ENCODE measurements at regions not wholly inside any gene's neighbourhood (a gene's known extent, or its start where the extent isn't known, plus 50 kb on each side); places are given as distances from the start of the nearest gene placed in this dataset.
"Not testable (repeated sequence)": the region's sequence is repeated elsewhere in the genome, so short reads cannot be mapped to it uniquely, and the experiment has no call there.

DNA sequence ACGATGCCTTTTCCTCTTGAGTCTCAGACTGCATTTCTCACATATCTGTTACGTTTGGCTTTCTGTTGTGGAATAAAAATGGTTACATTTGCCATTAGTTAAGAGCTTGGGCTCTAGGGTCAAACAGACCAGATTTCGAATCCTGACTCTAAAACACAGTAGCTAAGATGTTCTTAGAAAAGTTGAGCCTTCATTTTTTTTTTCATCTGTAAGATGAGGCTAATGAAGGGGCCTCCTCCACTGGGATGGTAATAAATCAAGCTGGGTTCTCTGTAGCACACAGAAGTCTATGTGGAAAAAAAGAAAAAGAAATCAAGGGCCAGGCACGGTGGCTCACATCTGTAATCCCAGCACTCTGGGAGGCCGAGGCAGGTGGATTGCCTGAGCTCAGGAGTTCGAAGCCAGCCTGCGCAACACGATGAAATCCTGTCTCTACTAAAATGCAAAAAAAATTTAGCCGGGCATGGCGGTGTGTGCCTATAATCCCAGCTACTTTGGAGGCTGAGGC lies 49.9 kb upstream of the CAPRIN1 start:
- no peak for DNase-seq

DNA sequence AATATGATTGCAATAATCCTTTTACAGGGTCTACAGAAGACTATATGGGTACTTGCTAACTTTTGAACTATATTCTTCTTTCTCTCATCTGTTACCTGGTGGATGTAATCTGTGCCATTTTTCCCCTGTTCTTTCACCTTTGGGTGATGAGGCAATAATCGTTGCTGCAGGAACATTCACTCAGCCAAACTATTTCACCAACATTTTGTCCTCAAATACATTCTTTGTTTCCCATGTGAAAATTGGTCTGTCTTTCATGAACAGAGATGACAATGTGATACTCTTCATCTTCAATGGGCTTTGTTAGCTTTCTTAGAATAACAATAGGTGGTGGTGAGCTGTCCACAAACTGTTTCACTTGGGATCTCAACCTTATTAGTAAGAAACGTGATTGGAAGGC lies 52.1 kb upstream of the CAPRIN1 start:
- DNase-seq = no peak

DNA sequence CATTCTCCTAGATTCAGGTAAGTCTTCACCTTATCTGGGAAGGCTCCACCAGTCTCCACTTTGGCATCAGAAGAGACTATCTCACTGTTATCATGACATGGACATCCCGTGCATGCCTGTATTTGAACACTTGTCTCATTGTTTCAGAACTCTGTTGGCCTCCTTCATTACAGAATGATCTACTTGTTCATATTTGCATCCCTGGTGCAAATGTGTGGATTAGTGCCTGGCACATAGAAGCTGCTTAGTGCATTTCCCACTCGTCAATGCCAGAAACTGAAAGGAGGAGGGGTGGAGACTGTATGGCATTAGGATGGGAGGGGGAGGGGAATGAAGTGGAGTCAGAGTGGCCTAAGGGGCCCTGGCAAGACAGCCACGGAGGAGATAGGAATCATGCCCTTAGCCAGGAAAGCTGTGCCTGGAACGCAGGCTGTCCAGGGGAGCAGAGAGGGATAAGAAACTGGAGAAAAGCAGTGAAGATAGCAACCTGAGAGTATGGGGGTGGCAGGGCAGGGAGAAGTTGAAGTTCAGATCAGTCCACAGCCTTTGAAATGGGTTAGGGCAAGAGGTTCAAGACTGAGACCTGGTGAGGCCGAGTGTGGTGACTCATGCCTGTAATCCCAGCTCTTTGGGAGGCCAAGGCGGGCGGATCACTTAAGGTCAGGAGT lies 53.8 kb upstream of the CAPRIN1 start:
- no peak for DNase-seq

DNA sequence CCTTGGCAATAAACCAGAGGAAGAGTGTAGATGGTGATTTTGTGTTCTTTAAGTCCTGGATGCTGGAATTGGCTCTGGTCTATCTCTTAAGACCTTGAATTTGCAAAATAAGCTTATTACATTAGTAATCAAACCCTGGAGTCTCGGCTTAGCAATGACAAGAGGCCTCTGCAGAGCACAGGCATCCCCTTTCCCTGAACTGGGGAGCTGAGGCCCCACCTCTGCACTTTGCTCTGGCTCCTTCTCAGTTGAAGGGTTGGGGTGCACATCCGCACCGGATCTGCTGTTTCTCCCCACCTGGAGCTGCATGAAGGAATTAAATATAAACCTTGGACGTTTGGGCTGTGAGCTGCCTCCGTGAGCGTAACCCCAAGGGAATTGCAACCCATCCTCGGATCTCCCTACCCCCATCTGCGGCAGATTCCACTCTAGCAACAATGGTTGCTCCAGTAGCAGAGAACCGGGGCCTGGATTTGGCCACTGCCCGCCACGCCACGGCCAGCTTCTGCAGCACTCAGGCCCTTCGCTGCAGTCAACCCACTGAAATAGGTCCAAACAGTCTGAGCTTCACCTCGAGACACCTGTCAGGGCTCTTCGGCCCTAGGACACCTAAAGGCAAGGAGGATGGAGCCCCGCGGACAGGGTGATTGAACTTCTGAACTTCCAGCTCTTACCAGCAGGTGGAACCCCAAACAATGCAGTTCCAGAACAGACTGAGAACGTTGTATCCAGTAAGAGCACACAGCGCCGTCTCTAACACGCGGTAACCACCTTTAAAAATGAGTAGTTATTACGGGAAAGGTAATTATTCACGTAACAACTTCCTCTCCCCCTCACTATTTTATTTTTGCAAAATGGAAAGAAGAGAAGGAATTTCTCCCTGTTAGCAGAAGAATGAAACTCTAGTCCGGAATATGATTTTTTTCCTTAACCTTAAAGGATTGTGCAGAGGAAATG lies 54.8 kb upstream of the CAPRIN1 start:
- DNase-seq = peak; percentile 59

DNA sequence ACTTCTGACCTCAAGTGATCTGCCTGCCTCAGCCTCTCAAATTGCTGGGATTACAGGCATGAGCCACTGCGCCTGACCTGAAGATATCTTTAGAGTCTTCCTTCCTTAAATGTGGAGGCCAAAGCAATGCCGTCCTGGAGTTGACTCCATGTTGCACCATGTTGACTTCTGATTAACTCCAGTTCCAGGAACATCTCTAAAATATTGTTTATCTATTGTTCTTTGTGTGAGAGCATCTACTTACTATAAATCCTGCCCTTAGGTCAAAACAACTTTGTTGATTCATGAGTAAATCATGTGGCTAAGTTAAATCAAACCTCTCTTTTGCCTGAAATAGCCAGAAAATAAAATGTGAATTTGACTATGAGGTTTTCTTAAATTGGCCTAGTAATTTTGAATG lies 56.6 kb upstream of the CAPRIN1 start:
- no peak for DNase-seq

DNA sequence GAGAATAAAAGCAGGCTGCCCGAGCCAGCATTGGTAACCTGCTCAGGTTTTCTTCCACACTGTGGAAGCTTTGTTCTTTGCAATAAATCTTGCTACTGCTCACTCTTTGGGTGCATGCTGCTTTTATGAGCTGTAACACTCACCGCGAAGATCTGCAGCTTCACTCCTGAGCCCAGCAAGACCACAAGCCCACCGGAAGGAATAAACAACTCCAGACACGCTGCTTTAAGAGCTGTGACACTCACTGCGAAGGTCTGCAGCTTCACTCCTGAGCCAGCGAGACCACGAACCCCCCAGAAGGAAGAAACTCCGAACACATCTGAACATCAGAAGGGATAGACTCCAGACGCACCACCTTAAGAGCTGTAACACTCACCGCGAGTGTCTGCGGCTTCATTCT lies 60.4 kb upstream of the CAPRIN1 start:
- DNase-seq = not testable (repeated sequence)

DNA sequence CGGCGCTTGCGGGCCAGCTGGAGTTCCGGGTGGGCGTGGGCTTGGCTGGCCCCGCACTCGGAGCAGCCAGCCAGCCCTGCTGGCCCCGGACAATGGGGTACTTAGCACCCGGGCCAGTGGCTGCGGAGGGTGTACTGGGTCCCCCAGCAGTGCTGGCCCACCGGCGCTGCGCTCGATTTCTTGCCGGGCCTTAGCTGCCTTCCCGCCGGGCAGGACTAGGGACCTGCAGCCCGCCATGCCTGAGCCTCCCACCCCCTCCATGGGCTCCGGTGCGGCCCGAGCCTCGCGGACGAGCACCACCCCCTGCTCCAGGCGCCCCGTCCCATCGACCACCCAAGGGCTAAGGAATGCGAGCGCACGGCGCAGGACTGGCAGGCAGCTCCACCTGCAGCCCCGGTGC lies 61.4 kb upstream of the CAPRIN1 start:
- DNase-seq = not testable (repeated sequence)

DNA sequence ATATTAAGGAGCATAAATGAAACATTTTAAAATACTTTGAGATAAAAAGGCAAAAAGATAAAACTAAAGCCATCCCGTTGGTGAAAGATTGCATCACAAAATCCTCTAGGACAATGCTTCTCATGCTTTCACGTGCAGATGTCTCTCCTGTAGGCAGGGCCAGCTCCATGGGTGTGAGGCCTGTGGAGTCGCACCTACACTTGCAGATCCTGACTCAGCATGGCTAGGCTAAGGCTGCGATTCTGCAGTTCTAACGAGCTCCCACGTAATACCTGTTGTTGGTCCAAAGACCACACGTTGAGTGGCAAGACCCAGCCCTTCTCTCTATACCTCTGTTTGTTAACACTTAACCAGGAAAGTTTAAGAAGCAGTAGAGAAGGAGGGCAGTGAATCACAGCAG lies 62.1 kb upstream of the CAPRIN1 start:
- no peak for DNase-seq

DNA sequence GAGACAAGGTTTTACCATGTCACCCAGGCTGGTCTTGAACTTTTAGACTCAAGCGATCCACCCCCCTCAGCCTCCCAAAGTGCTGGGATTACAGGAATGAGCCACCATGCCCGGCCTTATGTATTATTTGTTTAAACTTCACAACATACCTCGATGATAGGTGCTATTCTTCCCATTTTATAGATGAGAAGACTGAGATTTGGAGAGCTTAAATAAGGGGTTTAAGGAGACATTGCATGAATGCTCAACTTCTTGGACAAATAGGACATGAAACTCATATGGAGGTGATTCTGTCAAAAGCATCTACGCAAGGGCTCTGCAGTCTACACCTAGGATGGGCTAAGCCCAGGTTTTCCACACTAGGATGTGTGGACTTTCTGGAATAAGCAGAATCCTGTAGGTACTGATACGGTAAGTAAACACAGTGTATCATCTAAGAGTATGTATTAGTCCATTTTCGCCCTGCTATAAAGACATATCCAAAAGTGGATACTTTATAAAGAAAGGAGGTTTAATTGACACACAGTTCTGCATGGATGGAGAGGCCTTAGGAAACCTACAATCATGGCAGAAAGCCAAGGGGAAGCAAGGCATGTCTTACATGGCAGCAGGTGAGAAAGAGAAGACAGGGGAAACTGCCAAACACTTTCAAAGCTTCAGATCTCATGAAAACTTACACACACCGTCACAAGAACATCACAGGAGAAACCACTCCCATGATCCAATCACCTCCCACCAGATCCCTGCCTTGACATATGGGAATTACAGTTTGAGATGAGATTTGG lies 62.8 kb upstream of the CAPRIN1 start:
- DNase-seq = no peak

DNA sequence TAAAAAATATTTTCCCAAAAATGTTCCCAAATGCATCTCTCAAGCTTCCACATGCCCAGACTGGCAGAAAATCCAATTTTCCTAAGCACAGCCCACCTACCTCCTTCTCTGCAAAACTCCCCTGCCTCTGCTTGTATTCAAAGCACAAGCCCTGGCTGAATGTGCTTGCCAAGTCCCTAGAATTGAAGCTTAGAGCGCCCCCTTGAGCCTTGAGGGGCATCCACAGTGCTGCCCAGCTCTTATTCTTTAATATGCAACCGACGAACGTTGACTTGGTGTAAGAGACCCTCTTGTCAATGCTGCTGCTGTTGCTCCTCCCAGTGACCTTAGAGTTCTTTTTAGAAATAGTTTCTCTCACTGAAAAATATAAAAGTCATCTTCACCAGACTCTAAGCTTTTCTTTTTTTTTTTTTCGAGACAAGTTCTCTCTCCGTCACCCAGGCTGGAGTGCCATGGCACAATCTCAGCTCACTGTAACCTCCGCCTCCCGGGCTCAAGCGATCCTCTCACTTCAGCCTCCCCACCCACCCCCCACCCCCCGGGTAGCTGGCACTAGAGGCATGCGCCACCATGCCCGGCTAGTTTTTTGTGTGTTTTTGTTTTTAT lies 63.5 kb upstream of the CAPRIN1 start:
- peak; percentile 79 for DNase-seq

DNA sequence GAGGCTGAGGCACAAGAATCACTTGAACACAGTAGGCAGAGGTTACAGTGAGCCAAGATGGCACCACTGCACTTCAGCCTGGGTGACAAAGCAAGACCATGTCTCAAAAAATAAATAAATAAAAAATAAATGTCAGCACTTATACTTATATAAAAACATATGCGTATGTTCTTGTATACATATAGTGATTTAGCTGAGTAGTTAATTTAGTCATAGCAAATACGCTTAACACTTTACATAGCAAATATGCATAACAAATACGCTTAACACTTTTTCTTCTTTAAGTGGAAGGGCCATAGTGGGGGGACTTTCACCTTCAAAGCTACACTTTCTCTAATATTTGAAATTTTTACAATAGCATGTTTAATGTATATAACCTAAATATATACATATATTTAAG lies 64.0 kb upstream of the CAPRIN1 start:
- no peak for DNase-seq

DNA sequence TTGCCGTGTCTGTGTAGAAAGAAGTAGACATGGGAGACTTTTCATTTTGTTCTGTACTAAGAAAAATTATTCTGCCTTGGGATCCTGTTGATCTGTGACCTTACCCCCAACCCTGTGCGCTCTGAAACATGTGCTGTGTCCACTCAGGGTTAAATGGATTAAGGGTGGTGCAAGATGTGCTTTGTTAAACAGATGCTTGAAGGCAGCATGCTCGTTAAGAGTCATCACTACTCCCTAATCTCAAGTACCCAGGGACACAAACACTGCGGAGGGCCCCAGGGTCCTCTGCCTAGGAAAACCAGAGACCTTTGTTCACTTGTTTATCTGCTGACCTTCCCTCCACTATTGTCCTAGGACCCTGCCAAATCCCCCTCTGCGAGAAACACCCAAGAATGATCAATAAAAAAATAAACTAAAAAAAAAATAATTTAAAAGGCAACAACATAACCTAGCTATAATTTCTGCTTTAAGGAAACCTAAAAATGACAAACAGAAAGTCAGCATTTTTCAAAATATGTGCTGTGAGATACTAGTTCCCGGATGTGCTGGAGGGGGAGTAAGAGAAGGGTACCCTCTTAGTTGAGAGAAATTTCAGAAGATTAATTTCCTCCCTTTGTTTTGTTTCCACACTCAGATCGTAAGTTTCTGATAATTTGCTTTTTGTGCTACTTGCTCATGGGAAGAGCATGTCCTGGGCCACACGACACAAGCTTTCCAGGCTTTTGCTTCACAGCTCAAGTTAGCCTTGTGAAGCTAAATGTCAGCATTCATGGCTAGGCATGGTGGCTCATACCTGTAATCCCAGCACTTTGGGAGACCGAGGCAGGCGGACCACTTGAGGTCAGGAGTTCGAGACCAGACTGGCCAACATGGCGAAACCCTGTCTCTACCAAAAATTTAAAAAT lies 64.7 kb upstream of the CAPRIN1 start:
- not testable (repeated sequence) for DNase-seq

DNA sequence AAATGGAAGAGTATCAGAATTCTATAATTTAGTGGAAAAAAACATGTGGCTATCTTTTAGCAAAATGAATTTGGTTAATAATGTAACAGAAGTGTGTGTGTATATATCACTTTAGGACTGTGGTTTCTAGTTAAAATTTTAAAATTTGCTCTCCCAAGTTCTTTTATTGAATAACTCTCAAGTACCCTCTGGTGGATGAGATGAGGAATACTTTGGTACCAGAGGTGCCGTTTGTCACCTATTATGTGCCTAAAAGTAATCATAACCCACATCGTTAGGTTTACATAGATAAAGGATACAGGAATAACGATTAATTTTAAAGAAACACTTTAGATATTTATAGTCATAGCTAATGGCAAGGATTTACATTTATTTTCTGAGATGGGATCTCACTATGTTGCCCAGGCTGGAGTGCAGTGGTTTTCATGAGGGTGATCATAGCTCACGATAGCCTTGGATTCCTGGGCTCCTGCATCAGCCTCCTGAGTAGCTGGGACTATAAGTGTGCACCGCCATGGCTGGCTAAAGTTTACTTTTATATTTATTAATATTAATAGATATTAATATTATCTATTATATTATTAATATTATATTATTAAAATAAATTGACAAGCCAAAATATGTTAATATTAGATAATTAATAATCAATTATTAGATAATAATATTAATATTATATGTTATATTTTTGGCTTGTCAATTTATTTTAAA lies 66.7 kb upstream of the CAPRIN1 start:
- no peak for DNase-seq

DNA sequence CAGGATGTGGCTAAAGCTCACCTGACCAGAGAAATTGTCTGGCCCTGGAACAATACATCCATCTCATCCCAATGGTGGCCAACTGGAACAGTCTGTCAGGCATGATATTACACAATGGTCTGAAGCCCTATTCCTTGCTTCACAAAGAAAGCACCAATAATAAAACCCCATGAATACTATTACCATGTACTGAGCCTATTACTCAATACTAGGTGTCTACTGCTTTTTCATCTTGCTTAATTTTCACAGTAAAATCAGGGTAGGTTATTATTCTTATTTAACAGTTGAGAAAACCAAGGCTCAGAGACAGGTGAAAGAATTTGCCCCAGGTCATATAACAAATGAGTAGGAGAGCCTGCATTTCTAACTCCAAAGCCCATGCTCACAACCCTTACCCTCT lies 68.9 kb upstream of the CAPRIN1 start:
- no peak for DNase-seq

DNA sequence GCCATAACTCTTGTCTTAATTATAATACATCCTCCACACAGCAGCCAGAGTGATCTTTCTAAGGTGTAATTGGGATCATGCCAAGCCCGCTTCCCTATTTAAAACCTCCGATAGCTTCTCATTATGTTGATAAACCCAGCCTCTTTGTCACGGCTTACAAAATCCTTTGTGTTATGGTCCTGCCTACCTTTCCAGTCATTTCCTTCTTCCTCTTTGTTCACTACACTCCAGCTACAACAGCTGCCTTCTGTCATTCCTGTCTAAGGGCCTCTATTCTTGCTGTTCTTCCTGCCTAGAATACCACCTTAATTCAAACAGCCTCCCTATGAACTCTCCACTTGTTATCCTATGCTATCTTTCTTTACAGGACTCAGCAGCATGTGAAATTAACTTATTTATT lies 70.6 kb upstream of the CAPRIN1 start:
- peak; percentile 18 for DNase-seq

DNA sequence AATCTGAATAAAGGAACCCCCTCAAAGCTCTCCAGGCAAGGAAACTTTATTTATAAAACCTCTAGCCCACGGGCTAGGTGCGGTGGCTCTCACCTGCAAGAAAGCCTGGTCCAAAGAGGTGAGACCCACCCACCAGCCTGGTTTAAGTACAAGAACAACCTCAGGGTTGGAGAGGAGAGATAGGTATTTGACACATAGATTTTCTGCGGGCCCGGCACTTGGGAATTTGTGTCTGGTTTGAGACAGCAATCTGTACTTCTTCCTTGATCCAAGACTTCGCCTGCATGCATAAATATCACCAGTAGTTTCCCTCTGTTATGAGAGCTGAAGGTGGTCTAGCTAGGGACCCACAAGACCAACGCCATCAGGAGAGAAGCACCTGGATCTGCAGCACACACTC lies 73.2 kb upstream of the CAPRIN1 start:
- DNase-seq = no peak

DNA sequence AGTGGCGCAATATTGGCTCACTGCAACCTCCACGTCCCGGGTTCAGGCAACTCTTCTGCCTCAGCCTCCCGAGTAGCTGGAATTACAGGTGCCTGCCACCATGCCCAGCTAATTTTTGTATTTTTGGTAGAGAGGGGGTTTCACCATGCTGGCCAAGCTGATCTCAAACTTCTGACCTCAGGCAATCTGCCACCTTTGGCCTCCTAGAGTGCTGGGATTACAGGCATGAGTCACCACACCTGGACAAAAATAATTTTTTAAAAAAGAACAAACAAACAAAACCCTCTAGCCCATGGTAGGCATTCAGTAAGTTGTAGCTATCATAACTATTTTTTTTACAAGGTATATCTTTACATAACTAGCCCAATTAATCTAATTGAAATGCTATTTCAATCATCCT lies 73.9 kb upstream of the CAPRIN1 start:
- DNase-seq = no peak

DNA sequence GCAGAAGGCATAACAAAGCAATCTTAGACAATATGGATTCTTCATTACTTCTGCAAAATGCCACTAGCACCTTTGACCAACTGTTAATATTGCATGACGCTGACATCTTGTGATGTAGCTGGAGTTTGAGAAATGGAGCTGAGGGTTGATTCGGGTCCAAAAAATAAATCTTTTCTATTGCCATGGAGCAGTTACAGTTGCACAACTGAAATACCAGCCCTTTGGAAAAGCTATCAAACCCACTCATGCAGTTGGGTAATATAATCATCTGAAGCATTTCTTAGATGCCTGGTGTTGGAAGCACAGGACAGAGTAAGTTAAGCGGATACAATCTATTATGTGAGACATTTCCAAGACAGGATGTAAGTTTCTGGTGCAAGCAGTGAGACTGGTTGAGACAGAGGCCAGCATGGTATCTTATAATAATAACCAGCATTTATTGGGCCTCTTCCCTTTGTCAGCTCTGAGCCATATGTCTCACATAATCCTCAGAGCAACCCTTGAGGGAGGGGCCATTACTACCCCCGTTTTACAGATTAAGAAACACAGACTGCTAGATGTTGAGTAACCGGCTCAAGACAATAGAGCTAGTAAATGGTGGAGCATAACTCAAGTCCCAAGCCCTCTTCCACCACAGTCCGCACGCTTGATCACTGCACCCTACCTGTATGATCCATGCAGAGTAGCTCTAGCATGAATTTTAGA lies 74.9 kb upstream of the CAPRIN1 start:
- DNase-seq = no peak

DNA sequence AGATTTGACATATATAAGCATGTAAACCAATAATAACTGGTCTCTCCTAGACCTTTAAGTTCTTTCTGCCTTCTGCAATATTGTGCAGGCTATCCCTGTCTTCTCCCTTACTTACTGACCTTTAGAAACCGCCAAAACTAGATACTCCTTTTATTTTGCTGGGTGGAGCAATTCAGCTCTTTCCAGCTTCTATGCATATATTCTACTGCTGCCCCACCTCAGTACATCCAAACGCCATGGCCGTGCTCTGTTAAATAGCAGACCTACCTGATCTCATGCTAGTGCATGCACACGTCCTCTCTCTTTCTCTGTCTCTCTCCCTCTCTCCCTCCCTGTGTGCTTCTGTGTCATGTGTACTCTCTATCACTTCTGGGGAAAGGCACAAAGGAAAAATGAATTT lies 76.7 kb upstream of the CAPRIN1 start:
- no peak for DNase-seq

DNA sequence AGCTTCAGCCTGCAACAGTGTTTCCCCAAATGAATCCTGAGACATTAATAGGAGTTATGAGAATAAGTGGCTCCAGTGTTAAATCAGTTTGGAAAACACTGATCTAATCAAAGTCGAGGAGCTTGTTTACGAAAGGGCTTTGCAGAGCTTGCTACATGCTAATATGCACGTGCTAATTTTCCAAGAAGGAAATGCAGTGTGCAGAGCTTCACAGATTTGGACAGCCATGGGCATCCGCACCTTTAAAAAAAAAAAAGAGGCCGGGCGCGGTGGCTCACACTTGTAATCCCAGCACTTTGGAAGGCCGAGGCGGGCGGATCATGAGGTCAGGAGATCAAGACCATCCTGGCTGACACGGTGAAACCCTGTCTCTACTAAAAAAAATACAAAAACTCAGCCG lies 79.7 kb upstream of the LMO2 start:
- DNase-seq = not testable (repeated sequence)
